ENCODE measurements at regions not wholly inside any gene's neighbourhood (a gene's known extent, or its start where the extent isn't known, plus 50 kb on each side); places are given as distances from the start of the nearest gene placed in this dataset.

- TF ChIP-seq CTCF (IDR thresholded peaks at IDR 0.05) (no peak), POLR2AphosphoS5 (IDR thresholded peaks at IDR 0.05; ENCODE audit: low read depth, low read length) (no peak), TEAD4 (IDR thresholded peaks at IDR 0.05; ENCODE audit: borderline replicate concordance, insufficient read depth) (no peak), NFIC (IDR thresholded peaks at IDR 0.05; ENCODE audit: borderline replicate concordance) (no peak)
Measured at GRCh38 chr4:138021139-138021830, 220.9 kb downstream of the SLC7A11 start.
